ENCODE measurements at regions not wholly inside any gene's neighbourhood (a gene's known extent, or its start where the extent isn't known, plus 50 kb on each side); places are given as distances from the start of the nearest gene placed in this dataset.

DNA sequence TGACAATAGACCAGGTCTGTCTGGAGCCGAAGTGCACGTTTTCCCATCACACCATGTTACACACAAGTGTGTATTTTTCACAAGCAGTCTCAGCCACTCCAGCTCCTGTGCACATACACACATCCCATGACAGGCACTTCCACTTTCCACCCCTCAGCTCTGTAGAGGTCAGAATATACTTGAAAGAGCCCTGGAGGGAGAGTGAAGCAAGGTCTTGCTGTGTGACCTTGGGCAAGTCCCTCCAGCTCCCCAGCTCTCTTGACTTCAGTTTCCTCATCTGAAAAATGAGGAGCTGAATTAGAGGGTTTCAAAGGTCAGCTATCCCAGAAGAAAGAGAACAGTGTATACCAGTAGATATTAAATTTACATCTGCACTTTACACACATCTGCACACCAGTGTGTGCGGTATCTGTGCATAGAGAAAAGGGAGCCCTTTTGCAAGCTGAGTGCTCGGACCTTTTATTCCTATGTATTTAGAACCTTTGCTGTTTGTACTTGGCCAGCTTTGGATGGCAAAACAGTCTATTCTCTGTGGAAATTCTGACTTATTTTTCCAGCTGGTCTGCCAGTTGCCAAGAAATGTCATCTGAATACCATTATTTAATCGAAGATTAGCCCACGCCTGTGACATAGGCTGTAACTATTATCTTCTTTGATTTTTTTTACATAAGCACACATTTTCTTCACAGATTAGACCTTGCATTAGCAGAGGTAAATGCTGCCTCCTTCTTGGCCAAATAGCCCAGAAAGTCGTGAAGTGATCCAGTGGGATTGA, 528.0 kb downstream of the BNC2 start:
- Mint-ChIP-seq H3K27me3 (ENCODE audit: low read depth) (no peaks in the 10 kb centered on the region), H3K36me3 (ENCODE audit: low read depth) (no peaks in the 10 kb centered on the region), H3K4me1 (ENCODE audit: low read depth) (no peaks in the 10 kb centered on the region), H3K4me3 (no peak overlapping the region), H3K9me3 (peaks cover 5% of the 10 kb centered on the region), H3K27ac (no peak overlapping the region)
- CTCF ChIA-PET: no interaction called here
- no peak for DNase-seq
- intact Hi-C loops (cut with micrococcal nuclease): no loop called here

GRCh38 chr9:16343249-16344237, 526.9 kb downstream of the BNC2 start:
- intact Hi-C loops (cut with micrococcal nuclease): no loop called here
- H3K27me3 Mint-ChIP-seq (ENCODE audit: low read depth): no peaks in the 10 kb centered on the region
- no peaks in the 10 kb centered on the region for H3K4me1 Mint-ChIP-seq (ENCODE audit: low read depth)
- CTCF ChIA-PET: no interaction called here
- H3K36me3 Mint-ChIP-seq (ENCODE audit: low read depth): no peaks in the 10 kb centered on the region
- no peak overlapping the region for H3K4me3 Mint-ChIP-seq
- H3K9me3 Mint-ChIP-seq: peaks cover 5% of the 10 kb centered on the region
- H3K27ac Mint-ChIP-seq: no peak overlapping the region
- no peak for DNase-seq

- DNase-seq: no peak
- intact Hi-C loops (cut with micrococcal nuclease): no loop called here
- Mint-ChIP-seq H3K27ac (no peak overlapping the region), H3K4me1 (ENCODE audit: low read depth) (no peaks in the 10 kb centered on the region), H3K27me3 (ENCODE audit: low read depth) (no peaks in the 10 kb centered on the region), H3K9me3 (peaks cover 3% of the 10 kb centered on the region), H3K36me3 (ENCODE audit: low read depth) (no peaks in the 10 kb centered on the region), H3K4me3 (no peak overlapping the region)
- CTCF ChIA-PET: no interaction called here
Measured at GRCh38 chr9:16344343-16344742, 526.1 kb downstream of the BNC2 start.

GRCh38 chr9:16345902-16346301, 524.6 kb downstream of the BNC2 start:
- Mint-ChIP-seq H3K36me3 (ENCODE audit: low read depth) (no peaks in the 10 kb centered on the region), H3K27me3 (ENCODE audit: low read depth) (no peaks in the 10 kb centered on the region), H3K9me3 (no peaks in the 10 kb centered on the region), H3K4me1 (ENCODE audit: low read depth) (no peaks in the 10 kb centered on the region), H3K27ac (no peak overlapping the region), H3K4me3 (no peak overlapping the region)
- CTCF ChIA-PET: no interaction called here
- no peak for DNase-seq
- intact Hi-C loops (cut with micrococcal nuclease): no loop called here

GRCh38 chr9:16347886-16348285, 522.6 kb downstream of the BNC2 start:
- no peaks in the 10 kb centered on the region for H3K36me3 Mint-ChIP-seq (ENCODE audit: low read depth)
- H3K4me3 Mint-ChIP-seq: no peak overlapping the region
- no peak for DNase-seq
- intact Hi-C loops (cut with micrococcal nuclease): no loop called here
- CTCF ChIA-PET: no interaction called here
- no peaks in the 10 kb centered on the region for H3K9me3 Mint-ChIP-seq
- no peak overlapping the region for H3K27ac Mint-ChIP-seq
- H3K27me3 Mint-ChIP-seq (ENCODE audit: low read depth): no peaks in the 10 kb centered on the region
- H3K4me1 Mint-ChIP-seq (ENCODE audit: low read depth): no peaks in the 10 kb centered on the region

DNA sequence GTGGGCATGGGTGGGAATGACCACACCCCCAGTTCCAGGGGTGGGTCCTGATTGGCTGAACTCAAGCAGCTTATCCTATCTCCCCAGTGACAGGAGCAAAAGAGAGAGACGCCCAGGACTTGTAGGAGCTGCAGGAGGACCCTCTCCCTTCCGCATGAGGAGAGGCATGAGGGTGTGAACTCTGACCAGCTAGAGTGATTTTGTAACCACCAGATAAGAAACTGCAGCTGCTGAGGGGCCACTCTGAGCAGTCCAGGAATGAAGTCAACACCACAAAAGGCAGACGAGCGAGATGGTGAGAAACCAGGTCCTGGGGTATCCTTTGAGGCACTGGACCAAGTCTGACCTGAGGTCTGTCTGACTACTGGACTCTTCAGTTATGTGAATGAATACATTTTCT, 521.9 kb downstream of the BNC2 start:
- no peaks in the 10 kb centered on the region for H3K27me3 Mint-ChIP-seq (ENCODE audit: low read depth)

DNA sequence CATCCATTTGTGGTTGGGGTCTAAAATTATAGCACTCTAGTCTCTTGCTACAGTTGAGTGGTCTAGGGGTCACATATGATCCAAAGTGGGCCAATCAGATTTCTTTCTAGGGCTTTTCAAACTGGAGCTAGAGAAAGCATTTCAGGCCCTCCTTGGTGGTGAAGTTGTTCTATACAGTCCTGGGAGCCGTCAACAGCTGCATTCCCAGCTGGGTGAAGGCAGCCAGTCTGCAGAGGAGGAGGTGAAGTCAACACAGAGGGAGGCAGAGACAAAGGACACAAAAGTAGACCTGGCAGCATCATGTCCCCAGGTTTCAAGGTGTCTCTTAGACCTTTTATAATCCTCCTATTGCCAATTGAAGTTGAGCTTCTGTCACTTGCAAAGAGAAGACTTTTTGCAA, 518.2 kb downstream of the BNC2 start:
- Mint-ChIP-seq H3K36me3 (ENCODE audit: low read depth) (no peaks in the 10 kb centered on the region), H3K9me3 (no peaks in the 10 kb centered on the region), H3K4me3 (no peak overlapping the region), H3K27ac (no peak overlapping the region), H3K4me1 (ENCODE audit: low read depth) (no peaks in the 10 kb centered on the region), H3K27me3 (ENCODE audit: low read depth) (no peaks in the 10 kb centered on the region)
- CTCF ChIA-PET: no interaction called here
- DNase-seq: no peak
- intact Hi-C loops (cut with micrococcal nuclease): no loop called here

More for the DNA sequence above, 521.9 kb downstream of the BNC2 start:
- Mint-ChIP-seq H3K36me3 (ENCODE audit: low read depth) (no peaks in the 10 kb centered on the region), H3K9me3 (no peaks in the 10 kb centered on the region), H3K4me3 (no peak overlapping the region), H3K27ac (no peak overlapping the region), H3K4me1 (ENCODE audit: low read depth) (no peaks in the 10 kb centered on the region)
- CTCF ChIA-PET: no interaction called here
- DNase-seq: no peak
- intact Hi-C loops (cut with micrococcal nuclease): no loop called here

- Mint-ChIP-seq H3K27ac (no peak overlapping the region), H3K36me3 (ENCODE audit: low read depth) (no peaks in the 10 kb centered on the region), H3K4me1 (ENCODE audit: low read depth) (no peaks in the 10 kb centered on the region), H3K27me3 (ENCODE audit: low read depth) (no peaks in the 10 kb centered on the region), H3K9me3 (no peaks in the 10 kb centered on the region), H3K4me3 (no peak overlapping the region)
- DNase-seq: no peak
- CTCF ChIA-PET: no interaction called here
- intact Hi-C loops (cut with micrococcal nuclease): no loop called here
Measured at GRCh38 chr9:16352791-16353401, 517.6 kb downstream of the BNC2 start.

DNA sequence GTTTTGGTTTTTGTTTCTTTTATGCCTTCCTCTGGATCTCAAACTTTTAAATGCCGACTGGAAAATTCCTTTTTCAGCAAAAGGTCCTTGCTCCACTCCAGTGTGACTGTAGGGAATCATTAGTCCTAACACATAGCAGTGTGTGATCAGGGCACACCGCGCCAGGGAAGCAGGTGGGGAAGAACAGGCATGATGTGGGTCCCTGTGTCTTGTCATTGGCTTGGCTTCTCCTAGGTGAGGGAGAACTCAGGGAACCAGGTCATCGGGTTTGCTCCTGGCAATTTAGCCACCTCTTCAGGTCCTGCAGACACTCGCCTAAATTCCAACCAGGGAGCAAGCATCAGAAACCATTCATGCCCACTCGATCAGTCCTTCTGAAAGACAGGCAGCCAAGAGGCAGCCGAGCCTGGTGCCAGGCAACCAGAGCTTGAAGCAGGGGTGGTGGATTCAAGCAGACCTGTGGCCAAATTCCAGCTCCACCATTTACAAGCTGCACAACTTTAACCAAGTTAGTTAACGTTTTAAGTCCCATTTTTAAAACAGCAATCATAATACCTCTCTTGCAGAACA, 514.2 kb downstream of the BNC2 start:
- no peaks in the 10 kb centered on the region for H3K27me3 Mint-ChIP-seq (ENCODE audit: low read depth)
- no peaks in the 10 kb centered on the region for H3K4me1 Mint-ChIP-seq (ENCODE audit: low read depth)
- intact Hi-C loops (cut with micrococcal nuclease): no loop called here
- no peak overlapping the region for H3K4me3 Mint-ChIP-seq
- H3K27ac Mint-ChIP-seq: no peak overlapping the region
- H3K9me3 Mint-ChIP-seq: peaks cover 3% of the 10 kb centered on the region
- DNase-seq: no peak
- CTCF ChIA-PET: no interaction called here
- no peaks in the 10 kb centered on the region for H3K36me3 Mint-ChIP-seq (ENCODE audit: low read depth)

- DNase-seq: no peak
- CTCF ChIA-PET: no interaction called here
- intact Hi-C loops (cut with micrococcal nuclease): no loop called here
- no peaks in the 10 kb centered on the region for H3K27me3 Mint-ChIP-seq (ENCODE audit: low read depth)
- no peaks in the 10 kb centered on the region for H3K4me1 Mint-ChIP-seq (ENCODE audit: low read depth)
- H3K9me3 Mint-ChIP-seq: peaks cover 3% of the 10 kb centered on the region
- no peak overlapping the region for H3K27ac Mint-ChIP-seq
- no peak overlapping the region for H3K4me3 Mint-ChIP-seq
- no peaks in the 10 kb centered on the region for H3K36me3 Mint-ChIP-seq (ENCODE audit: low read depth)
Measured at GRCh38 chr9:16357828-16358227, 512.6 kb downstream of the BNC2 start.

DNA sequence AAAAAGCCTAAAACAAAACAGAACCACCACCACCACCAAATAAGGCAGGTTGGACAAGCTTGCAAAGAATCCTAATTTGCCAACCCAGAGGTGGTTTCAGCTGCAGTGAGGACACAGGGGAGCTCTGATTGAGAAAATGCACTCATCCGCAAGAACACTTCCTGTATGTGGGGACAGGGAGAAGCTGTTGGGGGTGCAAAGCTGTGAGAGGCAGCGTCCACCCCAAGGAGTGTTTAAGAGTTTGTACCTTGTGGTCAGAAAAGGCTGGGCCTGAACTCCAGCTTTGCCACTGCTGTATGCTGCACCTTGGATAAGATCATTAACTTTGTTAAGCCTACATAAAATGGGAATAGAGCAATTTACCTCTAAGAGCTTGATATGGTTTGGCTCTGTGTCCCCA, 511.7 kb downstream of the BNC2 start:
- H3K9me3 Mint-ChIP-seq: peaks cover 3% of the 10 kb centered on the region

More for the DNA sequence above, 511.7 kb downstream of the BNC2 start:
- Mint-ChIP-seq H3K36me3 (ENCODE audit: low read depth) (no peaks in the 10 kb centered on the region), H3K4me3 (no peak overlapping the region), H3K4me1 (ENCODE audit: low read depth) (no peaks in the 10 kb centered on the region), H3K27ac (no peak overlapping the region), H3K27me3 (ENCODE audit: low read depth) (no peaks in the 10 kb centered on the region)
- CTCF ChIA-PET: no interaction called here
- DNase-seq: no peak
- intact Hi-C loops (cut with micrococcal nuclease): no loop called here
